HG03066 (cell line): ENCODE measurements at regions not wholly inside any gene's neighbourhood (a gene's known extent, or its start where the extent isn't known, plus 50 kb on each side); places are given as distances from the start of the nearest gene placed in this dataset.
A peak's percentile ranks its signal among the peaks of the same experiment; 100 is the strongest.

Experiments
- ATAC-seq: cut with Tn5 transposase; IDR thresholded peaks from one replicate; pipeline ENCODE4 v1.9.1; 2021; ENCODE audit warnings: low read depth; ENCODE audit not compliant: unreplicated experiment

- ATAC-seq, result peak; percentile 83
Measured at GRCh38 chrX:2608638-2609430, 82.3 kb upstream of the CD99 start.

- ATAC-seq, result no peak
Measured at GRCh38 chrX:2607113-2607512, 84.0 kb upstream of the CD99 start.

DNA sequence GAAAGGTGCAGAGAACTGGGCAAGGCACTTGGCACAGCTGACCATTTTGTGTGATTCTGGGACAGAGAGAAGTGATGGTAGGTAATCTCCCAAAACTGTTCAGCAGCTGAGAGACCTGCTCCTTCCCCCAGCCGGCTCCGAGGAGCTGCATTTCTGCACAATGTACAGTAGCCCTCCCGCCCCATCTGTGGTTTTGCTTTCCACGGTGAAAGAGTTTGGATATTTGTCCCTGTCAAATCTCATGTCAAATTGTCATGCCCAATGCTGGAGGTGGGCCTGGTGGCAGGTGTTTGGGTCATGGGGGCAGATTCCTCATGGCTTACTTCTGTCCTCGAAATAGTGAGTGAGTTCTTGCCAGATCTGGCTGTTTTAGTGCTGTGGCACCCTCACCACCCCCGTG is 90.5 kb upstream of the CD99 start:
- ATAC-seq, result no peak

DNA sequence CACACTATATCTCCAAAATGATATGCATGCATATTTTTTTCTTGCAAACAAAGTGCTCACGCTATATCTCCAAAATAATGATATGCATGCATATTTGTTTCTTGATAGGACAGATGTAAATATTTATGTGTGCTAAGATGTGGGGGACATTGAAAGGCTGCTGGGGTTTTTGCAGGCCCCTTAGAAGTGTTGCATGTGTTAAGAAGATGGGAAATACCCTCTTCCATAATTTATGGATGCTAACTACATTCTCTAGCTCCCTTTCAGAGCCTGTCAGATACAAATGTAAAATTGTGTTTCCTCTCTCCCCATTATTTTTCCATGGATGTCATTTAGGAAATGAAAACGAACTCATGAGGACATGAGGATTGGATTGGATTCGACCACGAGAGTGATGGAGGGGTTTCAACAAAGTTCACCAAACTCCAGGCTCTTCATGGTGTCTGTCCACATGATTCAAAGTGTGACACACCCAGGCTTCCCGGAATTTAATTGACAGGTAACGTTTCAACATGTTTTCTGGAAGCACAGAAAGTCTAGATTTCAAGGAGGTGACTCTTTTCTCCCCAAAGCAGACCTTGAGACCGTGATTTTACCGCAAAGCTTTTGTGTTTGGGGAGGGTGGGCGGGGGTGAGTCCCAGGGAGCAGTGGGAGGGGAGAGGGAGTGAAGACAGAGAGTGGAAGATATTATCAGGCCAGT is 94.4 kb upstream of the CD99 start:
- ATAC-seq, result no peak

DNA sequence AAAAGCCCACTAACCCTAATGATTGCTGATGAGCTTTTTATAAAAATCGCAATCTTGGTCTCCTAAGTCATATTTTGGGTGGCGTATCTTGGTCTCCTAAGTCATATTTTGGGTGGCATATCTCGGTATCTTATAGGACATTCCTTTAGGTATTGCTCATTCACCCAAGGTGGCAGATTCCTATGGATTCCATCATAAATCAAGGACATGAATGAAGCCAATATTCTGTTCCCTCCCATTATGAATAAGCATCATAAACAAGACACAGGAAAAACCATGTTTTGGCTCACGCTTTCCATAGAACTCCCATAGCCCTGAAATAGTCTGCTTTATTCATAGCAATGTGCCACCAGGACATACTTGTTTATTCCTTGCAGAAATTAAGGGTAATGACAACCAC is 95.0 kb upstream of the CD99 start:
- ATAC-seq, result no peak

DNA sequence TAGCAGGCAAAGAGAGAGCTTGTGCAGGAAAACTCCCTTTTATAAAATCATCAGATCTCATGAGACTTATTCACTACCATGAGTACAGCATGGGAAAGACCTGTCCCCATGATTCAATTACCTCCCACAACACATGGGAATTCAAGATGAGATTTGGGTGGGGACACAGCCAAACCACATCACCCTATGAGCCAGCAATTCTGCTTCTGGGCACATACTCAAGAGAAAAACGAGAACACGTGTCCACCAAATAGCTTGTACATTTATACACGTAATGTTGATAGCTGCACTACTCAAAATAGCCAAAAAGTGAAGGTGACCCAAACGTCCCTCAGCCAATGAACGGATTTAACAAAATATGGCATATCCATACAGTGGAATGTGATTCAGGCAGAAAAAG is 94.5 kb upstream of the DHRSX start:
- ATAC-seq, result no peak

- ATAC-seq, result no peak
Measured at GRCh38 chrX:2594491-2594890, 93.7 kb upstream of the DHRSX start.

DNA sequence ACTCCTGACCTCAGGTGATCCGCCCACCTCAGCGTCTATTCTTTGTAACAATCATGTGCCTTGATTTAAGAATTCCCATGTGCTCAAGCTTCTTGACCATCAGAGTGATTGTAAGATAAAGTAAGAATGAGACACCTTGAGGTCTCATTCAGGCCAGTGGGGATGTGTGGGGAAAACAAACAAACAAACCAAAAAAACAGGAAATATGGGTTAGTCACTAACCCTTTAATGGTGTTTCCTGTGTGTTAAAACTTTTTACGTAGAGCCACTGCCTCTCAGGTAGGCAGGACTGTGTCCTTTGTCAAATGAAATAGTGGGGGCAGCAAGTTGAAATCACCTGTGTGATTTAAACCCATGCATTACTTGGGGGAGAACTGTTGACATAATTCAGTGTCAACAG is 91.5 kb upstream of the DHRSX start:
- ATAC-seq, result no peak

DNA sequence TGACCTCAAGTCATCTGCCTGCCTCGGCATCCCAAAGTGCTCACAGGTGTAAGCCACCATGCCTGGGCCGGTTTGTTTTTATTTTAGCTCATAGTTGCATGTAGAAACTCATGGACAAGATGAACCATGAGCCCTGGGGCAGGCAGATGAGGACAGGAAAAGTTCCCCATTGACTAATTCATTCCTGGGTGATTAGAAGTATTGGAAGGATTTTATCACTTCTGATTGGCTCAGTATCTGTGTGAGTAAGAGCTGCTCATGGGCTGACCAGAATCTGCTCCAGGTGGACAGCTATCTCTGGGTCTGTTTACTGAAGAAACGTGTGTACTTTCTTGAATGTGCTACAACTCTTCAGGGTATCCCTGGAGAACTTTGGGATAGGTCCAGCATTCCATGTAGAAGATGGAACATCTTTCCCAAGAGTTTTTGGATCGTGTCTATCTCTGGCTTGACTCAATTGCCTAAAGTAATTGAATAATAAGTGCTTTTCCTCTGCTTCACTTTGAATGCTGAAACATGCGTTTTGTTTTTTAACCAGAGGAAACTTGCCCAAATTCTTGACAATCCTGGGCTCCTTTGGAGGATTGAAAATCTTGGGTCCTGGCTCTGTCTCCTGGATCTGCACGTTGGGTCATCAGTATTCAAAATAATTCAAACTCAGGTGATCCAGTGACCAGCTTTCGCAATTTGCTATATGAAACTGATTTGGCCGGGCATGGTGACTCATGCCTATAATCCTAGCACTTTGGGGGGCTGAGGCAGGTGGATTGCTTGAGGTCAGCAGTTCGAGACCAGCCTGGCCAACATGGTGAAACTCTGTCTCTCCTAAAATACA is 88.6 kb upstream of the DHRSX start:
- ATAC-seq, result no peak

- no peak for ATAC-seq
Measured at GRCh38 chrX:2588049-2588448, 87.3 kb upstream of the DHRSX start.

DNA sequence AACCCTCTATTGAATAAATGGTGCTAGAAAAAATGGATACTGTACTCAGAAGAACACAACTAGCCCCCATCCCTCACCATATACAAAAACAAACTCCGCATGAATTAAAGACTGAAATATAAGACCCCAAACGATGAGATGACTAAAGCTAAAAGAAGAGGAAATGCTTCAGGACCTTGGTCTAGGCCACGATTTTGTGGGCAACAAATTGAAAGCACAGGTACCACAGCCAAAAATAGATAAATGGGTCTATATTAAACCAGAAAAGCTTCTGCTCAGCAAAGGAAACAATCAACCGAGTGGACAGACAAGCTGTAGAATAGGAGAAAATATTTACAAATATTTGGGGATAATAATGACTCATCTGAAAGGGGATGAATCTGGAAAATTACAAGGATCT is 86.4 kb upstream of the DHRSX start:
- ATAC-seq, result no peak

DNA sequence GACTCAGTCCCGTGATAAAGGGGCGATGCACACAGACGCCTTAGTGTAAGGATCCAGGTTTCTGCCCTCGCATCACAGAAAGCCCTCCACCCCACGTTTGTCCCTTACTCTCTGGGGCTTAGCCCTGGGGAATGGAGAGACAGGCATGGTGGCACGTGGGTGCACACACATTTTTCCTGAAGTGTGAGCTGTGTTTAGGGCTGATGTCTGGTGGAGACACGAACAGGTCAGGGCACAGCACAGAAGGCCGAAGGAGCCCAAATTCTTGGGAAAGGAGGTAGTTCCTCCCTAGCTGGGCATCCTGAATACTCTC is 84.3 kb upstream of the DHRSX start:
- ATAC-seq, result no peak

DNA sequence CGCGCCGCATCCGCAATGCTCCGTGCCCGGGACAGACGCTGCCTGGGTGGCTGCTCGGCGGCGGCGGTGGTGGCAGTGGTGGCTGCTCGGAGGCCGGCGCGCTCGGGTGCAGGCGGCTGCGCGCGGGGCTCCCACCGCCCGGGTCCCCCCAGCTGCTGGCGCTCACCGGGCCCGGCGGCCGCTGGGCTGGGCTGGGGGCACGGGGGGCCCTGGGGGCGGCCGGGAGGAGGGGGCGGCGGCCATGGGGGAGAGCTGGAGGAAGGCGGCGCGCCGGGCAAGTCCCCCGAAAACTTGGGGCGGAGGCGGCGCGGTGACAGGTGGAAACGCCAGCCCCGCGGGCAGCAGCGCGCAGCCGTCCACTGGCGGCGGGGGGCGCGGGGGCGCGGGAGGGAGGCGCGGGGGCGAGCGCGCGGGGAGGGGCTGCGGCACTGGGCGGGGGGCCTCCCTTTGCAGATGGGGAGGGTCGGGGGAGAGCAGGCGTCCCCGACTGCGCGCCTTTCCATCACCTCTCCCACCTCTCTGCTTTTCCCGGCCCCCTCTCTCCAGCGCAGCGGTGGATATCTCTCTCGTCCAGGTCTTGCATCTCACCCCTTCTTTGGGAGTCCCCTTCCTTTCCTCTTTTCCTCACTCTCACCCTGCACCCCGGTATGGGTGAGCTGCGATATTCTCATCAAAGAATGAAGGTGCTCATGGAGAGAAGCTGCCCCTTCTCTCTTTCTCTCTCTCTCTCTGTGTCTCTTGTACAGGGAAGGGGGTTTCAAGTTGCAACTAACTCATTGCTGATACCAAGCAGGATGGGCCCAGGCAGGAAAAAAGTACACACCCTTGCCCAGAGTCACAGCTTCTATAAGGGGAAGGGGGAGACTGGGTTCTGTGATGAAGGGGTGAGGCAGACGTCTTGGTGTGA is 83.7 kb upstream of the DHRSX start:
- ATAC-seq, result no peak

GRCh38 chrX:2583194-2584162 is 82.7 kb upstream of the DHRSX start:
- ATAC-seq, result no peak

GRCh38 chrX:2582667-2583066 is 81.9 kb upstream of the DHRSX start:
- ATAC-seq, result no peak

GRCh38 chrX:2581296-2581695 is 80.5 kb upstream of the DHRSX start:
- no peak for ATAC-seq

DNA sequence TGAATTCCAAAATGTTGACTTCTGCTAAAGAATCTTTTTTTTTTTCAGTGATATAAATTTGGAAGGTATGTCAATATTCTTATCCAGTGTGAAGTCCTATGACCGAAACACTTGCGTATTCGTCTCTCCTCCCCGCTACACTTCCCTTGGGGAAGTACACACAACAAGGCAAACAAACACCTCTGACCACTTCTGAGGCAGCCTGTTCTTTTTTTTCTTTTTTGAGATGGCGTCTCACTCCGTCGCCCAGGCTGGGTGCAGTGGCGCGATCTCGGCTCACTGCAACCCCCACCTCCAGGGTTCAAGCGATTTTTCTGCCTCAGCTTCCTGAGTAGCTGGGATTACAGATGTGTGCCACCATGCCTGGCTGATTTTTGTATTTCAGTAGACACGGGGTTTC is 78.1 kb upstream of the DHRSX start:
- ATAC-seq, result no peak

- no peak for ATAC-seq
Measured at GRCh38 chrX:2577844-2578466, 77.2 kb upstream of the DHRSX start.

- no peak for ATAC-seq
Measured at GRCh38 chrX:2576793-2577192, 76.0 kb upstream of the DHRSX start.
